ENCODE measurements at regions not wholly inside any gene's neighbourhood (a gene's known extent, or its start where the extent isn't known, plus 50 kb on each side); places are given as distances from the start of the nearest gene placed in this dataset.
A peak's percentile ranks its signal among the peaks of the same experiment; 100 is the strongest.

DNA sequence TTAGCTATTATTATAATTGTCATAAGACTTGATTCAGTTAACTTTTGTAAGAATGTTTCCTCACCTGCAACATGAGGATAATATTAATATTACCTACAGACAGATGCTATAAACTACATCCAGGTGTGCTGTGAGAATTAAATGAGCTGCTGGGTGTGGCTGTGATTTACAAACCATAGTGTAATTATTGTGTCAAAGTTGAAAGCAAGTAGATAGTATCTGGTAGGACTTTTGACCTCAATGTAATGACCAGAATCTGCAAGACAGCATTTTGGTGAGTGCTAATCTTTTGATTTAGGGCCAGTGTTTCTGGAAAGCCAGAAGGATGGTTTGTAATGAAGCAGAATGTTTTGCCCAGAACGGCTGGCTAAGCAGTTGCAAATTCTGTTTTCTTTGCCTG, 162.5 kb downstream of the TRMT11 start:
- DNase-seq = no peak

DNA sequence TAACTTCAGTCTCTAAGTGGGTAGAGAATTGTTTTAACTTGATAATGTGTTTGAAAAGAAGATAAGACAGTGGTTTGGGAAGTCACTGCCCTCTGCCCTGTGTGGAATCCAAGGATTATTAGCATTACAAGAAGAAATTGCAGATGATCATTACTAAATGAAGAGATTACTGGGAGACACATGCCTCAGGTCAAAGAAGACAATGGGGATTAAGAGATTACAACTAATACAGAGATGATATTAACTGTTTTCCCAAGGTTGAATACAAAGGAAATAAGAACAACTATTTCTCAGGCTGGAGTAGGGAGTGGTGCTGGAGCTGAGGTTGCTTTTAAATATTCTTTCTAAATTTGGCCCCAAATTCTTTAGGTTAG, 166.0 kb downstream of the TRMT11 start:
- no peak for DNase-seq

DNA sequence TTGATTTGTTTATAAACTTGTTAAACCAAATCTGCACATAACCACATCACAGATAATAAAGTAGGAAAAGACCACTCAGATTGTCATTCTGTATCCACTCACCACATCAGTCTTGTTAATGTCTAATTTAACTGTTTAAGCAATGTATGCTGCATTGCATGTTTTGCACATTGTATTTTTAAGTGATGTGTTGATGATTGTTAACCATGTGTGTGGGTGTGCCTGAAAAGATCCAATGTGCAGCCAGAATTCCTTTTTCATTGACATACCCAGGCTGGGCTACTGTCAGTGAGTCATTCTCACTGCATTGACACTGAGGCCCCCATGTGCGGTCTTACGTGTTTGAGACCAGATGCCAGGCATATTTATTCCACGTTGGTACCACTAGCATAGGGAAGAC, 167.3 kb downstream of the TRMT11 start:
- DNase-seq = no peak

DNA sequence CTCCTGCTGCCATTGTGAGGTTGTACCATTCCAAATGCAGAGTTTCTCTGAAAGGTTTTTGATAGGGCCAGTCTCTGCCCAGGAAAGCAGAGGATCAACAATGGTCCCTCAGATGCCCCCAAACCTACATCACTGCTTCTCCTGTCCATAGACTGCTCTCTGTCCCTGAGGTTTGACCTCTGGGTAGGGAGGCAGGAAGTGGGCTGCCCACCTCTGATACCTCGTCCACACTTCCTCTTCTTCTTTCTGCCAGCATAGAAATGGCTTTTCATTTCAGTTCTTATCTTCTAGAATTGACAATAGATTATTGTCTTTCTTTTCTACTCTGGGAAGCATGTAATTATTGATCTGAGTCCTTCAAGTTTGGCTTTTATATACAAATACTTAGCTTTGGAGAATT, 170.6 kb downstream of the TRMT11 start:
- DNase-seq = peak; percentile 48

DNA sequence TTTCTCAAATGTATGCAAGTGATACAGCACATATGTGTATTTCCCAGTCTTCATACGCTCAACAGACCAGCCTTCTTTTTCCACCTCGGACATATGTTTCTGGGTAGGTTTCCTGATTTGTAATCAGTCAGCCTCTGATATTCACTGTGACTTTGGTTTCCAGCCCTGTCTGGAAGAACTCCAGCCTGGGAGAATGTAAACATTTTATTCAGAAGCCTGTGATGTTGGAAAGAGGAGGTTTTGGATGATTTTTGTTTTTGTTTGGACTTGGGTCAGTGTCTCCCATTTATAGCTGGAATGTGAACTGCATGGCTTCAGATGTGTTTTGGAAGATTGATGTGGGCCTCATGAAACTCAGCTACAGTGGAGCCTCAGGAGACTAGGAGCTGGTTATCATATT, 172.2 kb upstream of the CENPW start:
- DNase-seq = no peak

DNA sequence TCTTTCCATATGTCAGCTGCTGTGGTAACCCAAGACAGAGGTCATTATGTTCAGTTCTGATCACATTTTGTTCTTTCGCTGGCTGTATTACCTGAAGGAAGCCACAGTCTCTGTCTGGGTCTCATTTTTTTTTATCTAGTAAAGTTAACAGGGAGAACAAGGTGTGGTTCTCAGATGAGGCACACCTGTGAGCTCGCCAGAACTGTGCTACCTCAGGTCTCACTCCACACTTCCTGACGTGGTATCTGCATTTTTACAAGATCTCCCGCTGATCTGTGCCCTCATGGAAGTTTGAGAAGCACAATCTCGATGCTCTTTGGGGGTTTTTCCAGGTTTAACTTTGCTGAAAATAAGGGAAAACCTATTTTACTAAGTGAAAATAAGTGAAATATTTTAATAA, 169.5 kb upstream of the CENPW start:
- DNase-seq = no peak

DNA sequence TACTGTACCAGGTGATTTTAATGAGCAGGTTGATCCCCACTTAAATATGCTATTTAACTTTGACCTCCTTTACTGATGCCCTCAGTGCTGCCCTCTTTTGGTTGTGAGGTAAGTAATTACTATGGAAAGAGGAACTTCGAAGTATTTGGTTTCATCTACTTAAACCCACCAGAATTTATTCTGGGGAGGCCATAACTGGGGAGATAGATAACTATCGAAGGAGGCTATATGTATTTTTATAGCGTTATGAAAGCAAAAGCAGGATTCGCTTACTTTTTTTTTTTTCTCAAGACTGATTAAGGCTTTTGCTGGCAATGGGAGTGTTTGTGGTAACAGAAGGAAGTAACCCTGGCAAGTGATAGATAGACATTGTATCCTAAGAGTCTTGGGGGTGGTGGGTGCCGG, 168.9 kb upstream of the CENPW start:
- peak; percentile 91 for DNase-seq

DNA sequence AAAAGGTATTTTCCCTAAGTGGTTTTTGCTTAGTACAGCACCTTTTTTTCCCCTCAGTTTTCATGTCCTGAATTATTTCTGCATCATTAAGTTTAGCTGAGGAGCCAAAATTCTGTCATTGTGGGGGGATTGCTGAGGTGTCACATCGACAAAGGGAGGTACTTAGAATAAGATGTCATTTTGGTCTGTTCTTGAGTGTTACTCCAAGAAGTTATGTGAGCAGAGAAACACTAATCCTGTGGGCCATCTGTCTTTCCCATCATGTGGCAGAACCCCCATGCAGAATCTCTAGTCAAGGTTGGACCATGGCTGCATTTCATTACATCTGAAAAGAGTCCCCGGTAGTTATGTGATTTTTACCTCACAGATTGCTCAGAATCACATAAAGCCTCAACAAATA, 167.8 kb upstream of the CENPW start:
- DNase-seq = no peak

DNA sequence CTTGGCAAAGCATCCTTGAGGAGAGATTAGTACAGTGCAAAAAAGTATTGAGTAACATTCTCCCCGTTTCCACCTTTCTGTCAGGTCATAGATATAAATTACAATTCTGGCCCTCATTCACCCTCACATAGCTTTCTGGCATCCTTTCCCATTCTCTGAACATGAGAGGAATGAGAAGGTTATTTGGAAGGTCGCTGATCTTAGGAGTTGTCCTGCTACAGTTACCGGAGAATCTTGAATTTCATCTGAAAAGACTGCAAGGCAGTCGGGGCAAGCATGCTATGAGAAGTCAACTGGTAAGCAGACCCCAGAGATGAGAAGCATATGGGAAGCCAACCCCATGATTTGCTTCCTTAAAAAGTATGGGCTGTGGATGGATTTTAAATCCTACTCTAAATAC, 166.7 kb upstream of the CENPW start:
- no peak for DNase-seq

DNA sequence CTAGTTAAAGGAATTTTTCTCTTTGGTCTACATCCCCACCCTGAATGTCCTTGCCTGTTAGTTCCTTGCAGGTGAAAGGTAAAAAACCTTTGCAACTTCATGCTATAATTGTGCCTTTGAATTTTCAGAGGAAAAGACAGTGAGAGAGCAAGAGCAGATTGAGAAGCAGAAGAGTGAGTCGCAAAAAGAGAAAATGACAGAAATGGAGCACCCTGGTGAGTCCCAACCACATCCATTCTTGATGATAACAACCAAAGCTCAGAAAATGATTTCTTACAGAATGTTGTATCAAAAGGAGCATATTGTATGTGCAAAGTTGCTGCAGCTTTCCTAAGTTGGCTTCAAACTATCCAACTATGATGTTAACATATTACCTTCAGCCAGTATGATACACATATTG, 165.2 kb upstream of the CENPW start:
- DNase-seq = no peak

DNA sequence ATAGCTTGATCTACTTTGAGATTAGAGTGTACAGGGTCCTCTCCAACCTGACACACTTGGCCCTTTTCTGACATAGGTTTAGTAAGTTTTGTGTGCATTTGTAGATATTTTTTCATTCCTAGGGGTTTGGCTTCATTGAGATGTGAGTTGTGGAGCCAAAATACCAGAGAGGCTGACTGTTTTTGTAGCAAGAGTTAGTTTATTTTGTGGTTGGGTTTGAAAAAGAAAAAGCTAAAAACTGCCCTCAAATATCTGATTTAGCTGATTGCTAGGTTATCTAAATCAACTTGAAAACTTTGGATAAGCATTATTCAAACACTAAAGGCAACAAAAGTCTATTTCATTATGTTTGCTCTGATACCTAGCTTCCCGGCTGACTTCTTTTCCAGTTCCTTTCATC, 164.7 kb upstream of the CENPW start:
- no peak for DNase-seq

DNA sequence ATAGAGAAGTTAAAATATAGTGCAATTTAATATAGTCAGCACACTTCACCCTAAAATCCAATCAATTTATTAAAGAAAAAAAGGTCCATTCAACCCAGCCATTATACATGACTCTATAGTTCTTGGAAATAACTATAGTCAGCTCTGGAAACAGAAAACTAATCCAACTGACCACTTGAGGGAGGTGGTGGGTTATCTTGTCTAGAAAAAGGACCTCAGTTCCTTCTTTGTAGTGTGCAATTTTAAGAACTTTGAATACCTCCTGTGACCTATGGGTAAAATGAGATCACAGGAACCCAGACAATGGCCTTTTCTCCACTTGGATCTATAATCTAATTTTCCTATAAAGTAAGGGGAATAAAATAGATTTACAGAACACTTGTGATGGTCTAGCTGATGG, 163.6 kb upstream of the CENPW start:
- DNase-seq = peak; percentile 69

DNA sequence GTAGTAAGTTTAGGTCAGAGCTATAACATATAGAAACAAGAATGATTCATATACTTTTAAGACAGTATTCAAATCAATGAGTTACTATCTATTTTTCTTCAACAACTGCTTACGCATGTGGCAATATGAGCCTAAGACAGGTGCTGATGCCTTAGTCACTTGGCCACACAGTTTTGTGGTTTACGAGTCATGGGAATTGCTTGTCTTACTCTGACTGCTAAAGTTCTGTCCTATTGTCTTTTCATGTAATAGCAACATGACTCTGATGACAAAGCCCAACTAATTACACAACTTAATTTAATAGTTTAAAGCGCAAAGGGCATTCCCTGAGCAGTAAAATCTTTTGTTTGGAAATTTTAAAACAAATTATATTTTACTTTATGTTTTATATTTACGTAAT, 159.3 kb upstream of the CENPW start:
- DNase-seq = peak; percentile 60

DNA sequence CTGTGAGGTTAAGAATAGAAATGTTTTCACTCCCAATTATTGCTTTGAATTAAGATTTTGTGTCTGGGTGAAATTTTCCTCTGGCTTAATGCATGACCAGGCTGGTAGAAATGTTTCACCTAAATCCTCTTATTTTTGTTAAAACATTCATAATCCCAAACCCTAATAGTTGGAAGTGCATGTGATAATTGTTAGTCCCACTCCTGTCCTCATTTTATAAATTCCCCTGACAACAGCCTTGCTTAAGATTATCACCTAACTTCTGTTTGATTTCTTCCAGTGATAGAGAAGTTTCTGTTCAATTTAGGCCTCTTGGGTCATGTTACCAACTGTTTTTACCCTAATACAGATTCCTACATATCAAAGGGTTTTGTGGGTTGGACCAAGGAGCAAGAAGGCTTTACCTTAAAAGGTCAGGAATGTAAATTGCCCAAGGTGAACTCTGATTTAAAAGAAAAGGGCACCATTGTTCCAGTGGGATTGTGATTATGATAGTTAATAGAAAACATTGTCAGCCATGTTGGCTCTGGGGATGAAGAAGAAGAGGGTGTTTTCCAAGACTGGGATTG, 158.7 kb upstream of the CENPW start:
- DNase-seq = no peak

DNA sequence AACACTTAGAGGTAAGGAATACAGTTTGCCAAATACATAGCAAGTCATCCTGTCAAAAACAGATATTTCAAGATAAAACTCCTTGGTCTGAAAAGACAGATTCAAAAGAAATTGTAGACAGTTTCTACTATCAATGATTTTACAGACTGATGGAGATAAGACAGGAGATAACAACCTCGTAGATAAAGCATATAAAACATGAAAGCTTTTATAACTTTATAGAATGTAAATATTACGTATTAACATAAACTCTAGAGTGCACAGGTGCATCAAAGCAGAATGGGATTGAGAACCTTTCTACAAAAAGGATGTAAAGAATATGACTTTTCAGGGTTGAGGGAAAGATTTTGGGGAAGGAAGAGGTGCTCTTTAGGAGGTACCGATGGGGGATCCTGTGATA, 158.0 kb upstream of the CENPW start:
- DNase-seq = no peak

DNA sequence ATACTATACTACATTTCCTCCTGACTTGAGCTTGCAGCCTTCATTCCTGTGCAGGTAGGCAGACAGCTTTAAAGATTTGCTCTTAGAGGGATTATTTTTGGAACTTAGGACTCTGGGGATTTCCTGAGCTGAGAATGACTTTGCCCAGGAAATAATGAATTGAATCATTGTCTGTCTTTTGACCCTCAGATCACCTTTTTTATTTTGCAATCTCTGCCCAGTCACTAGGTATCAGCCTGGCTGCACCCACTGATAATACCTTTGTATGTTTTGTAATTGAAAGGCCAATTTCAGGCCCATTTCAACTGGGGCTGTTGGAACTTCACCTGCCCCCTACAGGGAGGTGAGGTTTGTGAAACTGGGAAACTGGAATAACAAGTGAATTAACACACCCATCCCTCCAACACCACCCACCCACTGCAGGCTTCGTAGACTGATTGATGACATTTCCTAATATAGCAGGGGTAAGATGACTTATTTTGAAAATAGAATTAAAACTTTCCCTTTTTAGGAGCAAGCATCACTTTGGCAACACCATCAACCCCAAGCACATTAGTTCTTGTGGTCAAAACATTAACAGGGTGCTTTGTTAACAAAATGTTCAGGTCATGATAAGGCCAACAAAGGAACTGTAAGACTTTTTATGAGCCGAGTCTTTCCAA, 157.1 kb upstream of the CENPW start:
- peak; percentile 15 for DNase-seq

DNA sequence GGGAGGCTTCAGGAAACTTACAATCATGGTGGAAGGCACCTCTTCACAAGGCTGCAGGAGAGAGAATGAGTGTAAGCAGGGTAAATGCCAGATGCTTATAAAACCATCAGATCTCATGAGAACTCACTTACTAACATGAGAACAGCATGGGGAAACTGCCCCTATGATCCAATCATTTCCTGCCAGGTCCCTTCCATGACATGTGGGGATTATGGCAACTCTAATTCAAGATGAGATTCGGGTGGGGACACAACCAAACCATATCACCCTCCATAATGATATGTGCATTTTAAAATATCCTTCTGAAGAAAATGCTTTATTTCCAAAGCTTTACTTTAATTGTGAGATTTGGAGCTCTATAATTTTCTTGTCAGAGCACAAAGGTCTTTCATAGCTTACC, 154.1 kb upstream of the CENPW start:
- no peak for DNase-seq

DNA sequence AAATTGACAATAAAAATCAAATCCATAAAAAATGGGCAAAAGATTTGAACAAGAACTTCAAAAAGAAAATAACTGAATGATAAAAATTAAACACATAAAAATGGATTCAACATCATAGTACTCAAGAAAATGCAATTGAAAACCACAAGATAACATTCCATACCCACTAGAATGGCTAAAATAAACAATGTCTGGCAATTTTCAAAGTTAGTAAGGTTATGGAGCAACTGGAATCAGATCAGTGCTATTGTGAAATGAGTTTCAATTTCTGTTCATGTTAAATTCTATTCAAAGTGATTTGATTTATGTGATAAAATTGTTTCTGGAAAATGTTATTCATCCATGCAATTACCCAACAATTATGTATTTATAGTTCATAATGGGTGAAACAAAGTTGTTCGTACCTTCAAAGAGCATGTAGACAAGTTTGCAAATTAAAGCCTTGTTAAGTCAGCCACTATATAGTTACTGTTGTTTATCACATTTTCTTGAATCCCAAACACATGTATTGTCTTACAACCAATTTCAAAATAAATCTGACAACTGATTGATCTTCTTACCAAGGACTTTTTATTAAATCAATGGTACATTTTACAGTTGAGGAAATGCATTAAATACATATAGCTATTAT, 151.5 kb upstream of the CENPW start:
- DNase-seq = no peak

DNA sequence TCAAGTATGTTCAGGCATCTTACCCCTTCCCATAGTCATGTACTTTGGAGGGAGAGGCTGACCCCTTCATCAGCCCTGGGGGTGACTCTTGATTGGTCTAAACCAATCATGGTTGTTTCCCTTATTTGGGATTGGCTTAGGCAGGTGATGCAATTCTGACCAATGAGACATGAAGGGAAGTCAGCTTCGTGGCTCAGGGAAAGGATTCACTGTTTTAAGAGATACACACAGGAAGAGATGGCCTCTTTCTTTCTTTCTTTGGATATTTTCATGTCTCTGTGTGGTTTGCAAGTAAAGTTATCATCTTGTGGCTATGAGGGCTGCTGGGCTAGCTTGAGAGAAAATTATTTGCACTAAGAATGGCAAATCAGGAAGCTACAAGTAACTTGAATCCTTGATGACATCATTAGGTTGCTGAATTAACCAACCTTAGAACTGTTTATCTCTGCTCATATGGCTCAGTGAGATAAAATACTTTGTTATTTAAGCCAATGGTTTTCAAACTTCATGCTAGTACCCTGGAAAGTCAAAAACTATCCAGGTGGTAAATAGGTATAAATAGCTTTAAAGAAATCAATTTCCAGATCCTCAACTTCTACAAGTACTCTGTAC, 144.2 kb upstream of the CENPW start:
- peak; percentile 27 for DNase-seq

DNA sequence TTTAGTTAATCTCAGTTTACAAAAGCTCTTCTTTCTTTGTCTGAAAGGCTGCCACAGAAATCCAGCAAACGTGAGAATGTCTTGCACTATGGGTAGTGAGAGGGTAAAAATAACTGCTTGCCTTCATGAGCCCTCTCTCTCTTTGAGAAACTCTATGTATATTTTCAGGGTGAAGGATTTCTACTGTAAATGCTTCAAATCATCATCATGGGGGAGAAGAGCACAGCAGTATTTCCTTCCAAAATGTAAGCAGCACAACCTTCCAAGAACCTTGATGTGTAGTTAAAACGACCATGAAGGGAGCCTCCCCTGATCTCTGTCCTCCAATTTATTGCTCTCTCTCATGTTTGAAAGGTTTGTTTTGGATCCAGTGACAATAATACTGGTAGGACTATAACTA, 141.3 kb upstream of the CENPW start:
- DNase-seq = no peak

DNA sequence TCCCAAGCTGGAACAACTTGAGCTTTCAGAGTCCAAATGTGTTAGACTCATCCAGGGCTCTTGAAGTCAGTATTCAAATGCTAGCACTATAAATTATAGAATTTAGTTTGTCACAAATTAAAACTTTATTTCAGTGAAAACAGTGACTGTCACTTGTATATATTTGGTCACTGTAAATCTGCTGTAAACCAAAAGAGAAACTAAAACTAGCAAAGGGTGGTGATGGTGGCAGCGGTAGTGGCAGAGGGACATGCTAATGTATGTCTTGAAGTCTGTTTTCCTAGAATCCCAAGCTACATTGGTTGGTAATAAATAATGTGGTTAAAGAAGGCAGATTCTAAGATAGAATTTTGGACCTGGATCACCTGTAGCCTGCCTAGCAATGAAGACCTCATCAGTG, 140.4 kb upstream of the CENPW start:
- DNase-seq = no peak

DNA sequence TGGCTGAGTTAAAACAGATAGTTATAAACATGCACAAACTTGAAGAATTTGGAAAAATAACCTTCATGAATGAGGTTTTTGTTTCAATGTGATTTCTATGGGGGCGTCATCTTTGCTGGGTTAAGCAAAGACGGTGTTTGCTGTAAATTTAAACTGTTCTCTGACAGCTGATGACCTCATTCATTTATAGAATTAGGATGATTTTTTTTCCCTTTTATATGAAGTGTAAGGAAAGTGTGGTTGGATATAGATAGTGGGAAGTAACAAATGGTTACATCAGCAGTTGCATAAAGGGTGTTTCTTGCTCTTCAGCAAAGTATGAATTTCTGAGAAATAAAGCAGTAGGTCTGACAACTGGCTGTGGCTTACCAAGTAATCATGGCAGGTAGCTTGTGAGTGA, 137.2 kb upstream of the CENPW start:
- DNase-seq = no peak

DNA sequence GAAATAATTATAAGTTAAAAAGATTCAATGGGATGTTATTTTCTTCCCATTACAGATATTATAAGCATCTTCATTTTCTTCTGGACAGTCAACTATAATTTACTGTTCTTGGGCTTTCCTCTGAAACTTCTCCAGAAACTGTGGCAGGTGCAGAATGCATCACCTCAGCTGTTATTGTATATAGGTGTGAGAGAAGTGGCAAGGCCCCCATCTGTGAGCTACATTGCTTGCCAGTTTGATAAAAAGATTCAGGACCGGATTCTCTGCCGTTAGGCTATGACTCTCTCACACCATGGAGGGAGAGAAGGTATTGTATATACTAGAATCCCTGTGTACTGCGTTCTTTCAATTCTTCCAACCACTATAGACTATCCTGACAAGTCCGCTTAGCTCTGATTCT, 135.8 kb upstream of the CENPW start:
- DNase-seq = no peak

DNA sequence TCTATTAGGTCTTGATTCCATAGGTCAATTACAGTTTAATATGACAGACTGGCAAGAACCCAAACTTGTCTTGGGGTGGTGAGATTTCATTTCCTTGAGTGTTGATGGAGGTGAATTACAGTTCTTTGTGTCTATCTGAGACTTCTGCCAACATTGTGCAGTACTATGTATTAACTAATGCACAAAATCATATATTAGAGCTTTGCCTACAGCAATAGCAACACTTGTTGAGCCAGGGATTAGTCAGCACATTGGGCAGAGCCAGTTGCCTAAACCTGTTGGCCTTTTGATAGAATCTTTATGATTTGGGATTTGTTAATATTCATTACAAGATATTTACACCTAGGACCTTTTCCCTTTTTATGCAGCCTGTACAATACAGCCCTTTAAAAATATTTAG, 135.3 kb upstream of the CENPW start:
- DNase-seq = no peak

Data from hematopoietic multipotent progenitor cell treated with erythropoietin and hydrocortisone succinate and interleukin-3 and kit ligand, for 4 days (in vitro differentiated cells).